Right atrium auricular region (tissue), 2 donors: ENCODE measurements at regions not wholly inside any gene's neighbourhood (a gene's known extent, or its start where the extent isn't known, plus 50 kb on each side); places are given as distances from the start of the nearest gene placed in this dataset.

Source experiments
- DNase-seq: peaks from one replicate; pipeline ENCODE4 v3.0.0-alpha.2; 2019; ENCODE audit warnings: low spot score
- H3K27ac ChIP-seq, 2 donors: fragments of 200-600 bp; sonication (generic); 1 replicate in 1 of 2; 2 replicates in 1 of 2; pipeline ENCODE4 v1.5.1; 2016 to 2019
- H3K27me3 ChIP-seq, 2 donors: fragments of 200-600 bp; sonication (generic); one replicate each; pipeline versions ENCODE4 v1.5.1 to v1.6.0; 2017 to 2019
- H3K36me3 ChIP-seq: fragments of 200-600 bp; sonication (generic); one replicate; pipeline ENCODE4 v1.5.1; 2016
- H3K4me1 ChIP-seq, 2 donors: fragments of 200-600 bp; sonication (generic); one replicate each; pipeline versions ENCODE4 v1.5.1 to v1.6.0; 2017 to 2019
- H3K4me3 ChIP-seq, 2 donors: fragments of 200-600 bp; sonication (generic); 1 replicate in 1 of 2; 2 replicates in 1 of 2; pipeline ENCODE4 v1.5.1; 2017 to 2019; ENCODE audit warnings: mild to moderate bottlenecking in 1 of 2, moderate library complexity in 1 of 2
- H3K9me3 ChIP-seq, 2 donors: fragments of 200-600 bp; sonication (generic); one replicate each; pipeline ENCODE4 v1.5.1; 2019
- CTCF ChIP-seq, 2 donors: fragments of 200-600 bp; sonication (generic); IDR thresholded peaks; one replicate each; pipeline ENCODE4 v1.5.1; 2019; ENCODE audit warnings: antibody characterized with exemption in 2 of 2

DNA sequence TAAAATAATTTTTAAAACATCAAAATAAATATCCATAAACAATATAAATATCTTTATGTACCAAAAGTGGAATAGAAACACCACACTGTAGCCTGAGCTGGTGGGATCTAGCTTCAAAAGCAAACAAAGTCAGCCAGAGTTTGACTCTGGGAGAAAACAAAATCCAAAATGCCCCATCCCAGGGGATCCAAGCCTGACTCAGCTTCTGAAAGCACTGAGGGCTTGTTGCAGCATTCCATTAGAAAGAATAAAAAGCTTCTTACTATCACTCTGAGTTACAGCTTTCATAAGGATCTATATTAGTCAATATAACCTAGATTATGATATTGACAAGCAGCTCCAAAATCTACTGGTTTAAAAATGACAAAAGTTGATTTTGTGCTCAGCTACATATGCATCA, 149.7 kb upstream of the ANKRD50 start:
- H3K36me3 ChIP-seq = no peaks in the 10 kb centered on the region
- no peak for TF ChIP-seq CTCF (IDR thresholded peaks at IDR 0.05)
- H3K9me3 ChIP-seq = no peaks in the 10 kb centered on the region
- H3K4me1 ChIP-seq = no peaks in the 10 kb centered on the region
- no peak overlapping the region for H3K4me3 ChIP-seq
- DNase-seq = no peak
- H3K27ac ChIP-seq = no peak overlapping the region
- H3K27me3 ChIP-seq = no peaks in the 10 kb centered on the region

GRCh38 chr4:124861761-124862160, 149.2 kb upstream of the ANKRD50 start:
- no peak for TF ChIP-seq CTCF (IDR thresholded peaks at IDR 0.05)
- H3K36me3 ChIP-seq = no peaks in the 10 kb centered on the region
- no peaks in the 10 kb centered on the region for H3K9me3 ChIP-seq
- no peaks in the 10 kb centered on the region for H3K4me1 ChIP-seq
- H3K27ac ChIP-seq = no peak overlapping the region
- H3K4me3 ChIP-seq = no peak overlapping the region
- H3K27me3 ChIP-seq = no peaks in the 10 kb centered on the region
- no peak for DNase-seq

- Histone ChIP-seq H3K9me3 (no peaks in the 10 kb centered on the region), H3K4me1 (no peaks in the 10 kb centered on the region), H3K4me3 (no peak overlapping the region), H3K27ac (no peak overlapping the region), H3K36me3 (no peaks in the 10 kb centered on the region), H3K27me3 (no peaks in the 10 kb centered on the region)
- DNase-seq = no peak
- TF ChIP-seq CTCF (IDR thresholded peaks at IDR 0.05) = no peak
These were observed 142.4 kb upstream of the ANKRD50 start for GRCh38 chr4:124854968-124855367.

GRCh38 chr4:124851741-124852140, 139.2 kb upstream of the ANKRD50 start:
- H3K27ac ChIP-seq = no peak overlapping the region
- no peak for DNase-seq
- no peak for TF ChIP-seq CTCF (IDR thresholded peaks at IDR 0.05)
- H3K36me3 ChIP-seq = no peaks in the 10 kb centered on the region
- no peaks in the 10 kb centered on the region for H3K4me1 ChIP-seq
- H3K4me3 ChIP-seq = no peak overlapping the region
- no peaks in the 10 kb centered on the region for H3K27me3 ChIP-seq
- no peaks in the 10 kb centered on the region for H3K9me3 ChIP-seq

DNA sequence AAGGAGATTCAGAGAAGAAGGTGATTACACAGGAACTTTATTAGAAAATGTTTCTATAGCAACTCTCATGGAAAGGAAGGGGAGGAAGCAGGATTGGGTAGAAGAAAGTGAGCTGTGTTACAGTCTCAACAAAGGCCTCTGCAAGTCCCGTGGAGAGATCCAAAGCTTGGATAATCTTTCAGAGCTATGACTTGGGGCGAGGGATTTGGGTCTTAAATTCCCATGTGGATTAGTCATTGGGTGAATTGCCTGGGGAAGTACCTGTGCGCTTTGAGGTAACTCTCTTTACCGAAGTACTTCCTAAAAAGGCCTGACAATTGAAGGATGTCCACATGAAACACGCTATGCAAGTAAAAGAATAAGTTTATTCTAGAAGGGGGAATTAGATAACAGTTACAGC, 133.8 kb upstream of the ANKRD50 start:
- H3K27ac ChIP-seq = no peak overlapping the region
- H3K4me1 ChIP-seq = no peaks in the 10 kb centered on the region
- H3K9me3 ChIP-seq = peaks cover 2 to 5% of the 10 kb centered on the region in 2 donors
- no peaks in the 10 kb centered on the region for H3K36me3 ChIP-seq
- H3K27me3 ChIP-seq = no peaks in the 10 kb centered on the region
- TF ChIP-seq CTCF (IDR thresholded peaks at IDR 0.05) = no peak
- DNase-seq = no peak
- no peak overlapping the region for H3K4me3 ChIP-seq

DNA sequence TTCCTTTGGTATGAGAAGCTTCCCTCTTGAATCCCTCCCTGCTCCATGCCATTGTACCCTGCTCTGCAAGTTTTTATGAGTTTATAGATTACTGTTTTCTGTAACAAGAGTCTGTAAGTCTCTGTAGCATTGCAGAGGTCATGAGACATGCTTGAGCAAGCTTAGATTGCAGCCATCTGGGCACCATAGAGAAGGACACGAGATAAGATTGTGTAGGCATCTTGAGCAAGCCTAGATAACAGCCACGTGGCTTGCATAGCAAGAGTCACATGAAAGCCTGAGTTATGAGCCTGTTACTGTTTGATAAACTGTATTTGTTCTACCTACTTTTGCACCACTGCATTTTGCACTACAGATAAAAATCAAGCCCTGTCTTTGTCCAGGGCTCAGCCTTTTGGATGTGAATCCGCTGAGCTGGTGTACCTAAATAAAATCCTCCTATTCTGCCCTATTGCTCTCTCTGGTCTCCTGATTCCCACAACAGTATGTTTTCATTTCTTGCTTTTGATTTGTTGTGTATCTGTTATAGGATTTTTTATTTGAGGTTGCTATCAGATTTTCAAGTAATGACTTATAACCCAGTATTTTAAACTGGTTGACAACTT, 127.4 kb upstream of the ANKRD50 start:
- no peak for DNase-seq
- peaks cover 2 to 34% of the 10 kb centered on the region in 2 donors for H3K9me3 ChIP-seq
- H3K36me3 ChIP-seq = no peaks in the 10 kb centered on the region
- H3K4me3 ChIP-seq = no peak overlapping the region
- H3K27ac ChIP-seq = no peak overlapping the region
- no peaks in the 10 kb centered on the region for H3K27me3 ChIP-seq
- TF ChIP-seq CTCF (IDR thresholded peaks at IDR 0.05) = no peak
- H3K4me1 ChIP-seq = no peaks in the 10 kb centered on the region
